CD14-positive monocyte (primary cell): ENCODE measurements at regions not wholly inside any gene's neighbourhood (a gene's known extent, or its start where the extent isn't known, plus 50 kb on each side); places are given as distances from the start of the nearest gene placed in this dataset.

Experiments used
- DNase-seq, 3 donors: peaks; one replicate each; pipeline ENCODE4 v3.0.0-alpha.2; 2011 to 2022
- H2AFZ ChIP-seq: 2 replicates; pipeline ENCODE4 v1.6.0; 2012; ENCODE audit warnings: mild to moderate bottlenecking, low read depth, low read length, inconsistent platforms; ENCODE audit not compliant: insufficient read depth, poor library complexity, severe bottlenecking
- H3K27ac ChIP-seq, 2 donors: 1 replicate in 1 of 2; 2 replicates in 1 of 2; pipeline ENCODE4 v1.5.1; 2012 to 2013; ENCODE audit warnings: low read length in 2 of 2, control low read depth in 1 of 2, inconsistent platforms in 1 of 2, low read depth in 1 of 2, mild to moderate bottlenecking in 1 of 2
- H3K27me3 ChIP-seq, 2 donors: one replicate each; pipeline versions ENCODE4 v1.6.0 to v1.6.1; 2011 to 2013; ENCODE audit warnings: low read length in 2 of 2; ENCODE audit not compliant: control insufficient read depth in 2 of 2, insufficient read depth in 2 of 2
- H3K36me3 ChIP-seq, 2 donors: replicated peaks in 1 of 2; 1 replicate in 1 of 2; 2 replicates in 1 of 2; pipeline versions ENCODE4 v1.5.1 to v1.6.1; 2012 to 2013; ENCODE audit warnings: low read length in 2 of 2, control low read depth in 1 of 2, inconsistent platforms in 1 of 2, mild to moderate bottlenecking in 1 of 2; ENCODE audit not compliant: insufficient read depth in 2 of 2, control insufficient read depth in 1 of 2
- H3K4me1 ChIP-seq, 2 donors: 1 replicate in 1 of 2; 2 replicates in 1 of 2; pipeline versions ENCODE4 v1.5.1 to v1.6.1; 2012 to 2013; ENCODE audit warnings: low read length in 2 of 2, control low read depth in 1 of 2, inconsistent platforms in 1 of 2, mild to moderate bottlenecking in 1 of 2, moderate library complexity in 1 of 2; ENCODE audit not compliant: insufficient read depth in 2 of 2, control insufficient read depth in 1 of 2
- H3K4me2 ChIP-seq: replicated peaks from 2 replicates; pipeline ENCODE3; 2012; ENCODE audit warnings: low read length, moderate library complexity, mild to moderate bottlenecking; ENCODE audit not compliant: poor library complexity, severe bottlenecking; ENCODE audit errors: extremely low read depth
- H3K4me3 ChIP-seq, 3 experiments: fragments of 200-600 bp in 1 of 3; sonication (generic) in 1 of 3; replicated peaks in 1 of 3; 1 replicate in 2 of 3; 2 replicates in 1 of 3; pipeline ENCODE4 v1.5.1; 2011 to 2013; ENCODE audit warnings: low read length in 3 of 3, mild to moderate bottlenecking in 3 of 3, control low read depth in 2 of 3, low read depth in 2 of 3, inconsistent platforms in 1 of 3, moderate library complexity in 1 of 3
- H3K79me2 ChIP-seq: 2 replicates; pipeline ENCODE4 v1.6.0; 2012; ENCODE audit warnings: mild to moderate bottlenecking, control low read depth, inconsistent platforms, low read length, moderate library complexity; ENCODE audit not compliant: insufficient read depth
- H3K9ac ChIP-seq: 2 replicates; pipeline ENCODE4 v1.6.0; 2017; ENCODE audit warnings: low read length, mild to moderate bottlenecking; ENCODE audit not compliant: insufficient read depth, poor library complexity, severe bottlenecking
- H3K9me3 ChIP-seq, 2 donors: replicated peaks in 1 of 2; 1 replicate in 1 of 2; 2 replicates in 1 of 2; pipeline versions ENCODE4 v1.5.1 to v1.6.1; 2012 to 2013; ENCODE audit warnings: low read length in 2 of 2, control low read depth in 1 of 2; ENCODE audit not compliant: control insufficient read depth in 1 of 2, insufficient read depth in 1 of 2
- H4K20me1 ChIP-seq: 2 replicates; pipeline ENCODE4 v1.6.0; 2012; ENCODE audit warnings: mild to moderate bottlenecking, low read length, control low read depth, moderate library complexity; ENCODE audit not compliant: insufficient read depth
- H3K27ac Mint-ChIP-seq, 7 donors: one replicate each; pipeline ENCODE4 v1.8.0; 2020; ENCODE audit warnings: mild to moderate bottlenecking in 7 of 7, mixed read lengths in 7 of 7, moderate library complexity in 6 of 7, inconsistent platforms in 2 of 7
- H3K27me3 Mint-ChIP-seq, 3 donors: one replicate each; pipeline ENCODE4 v1.8.0; 2021 to 2022; ENCODE audit warnings: low read depth in 3 of 3, mild to moderate bottlenecking in 3 of 3, mixed read lengths in 3 of 3, moderate library complexity in 3 of 3, inconsistent platforms in 1 of 3
- H3K36me3 Mint-ChIP-seq, 2 donors: one replicate each; pipeline ENCODE4 v1.8.0; 2020; ENCODE audit warnings: mixed read lengths in 2 of 2, inconsistent platforms in 1 of 2, mild to moderate bottlenecking in 1 of 2
- H3K4me1 Mint-ChIP-seq: one replicate; pipeline ENCODE4 v1.8.0; 2020; ENCODE audit warnings: mild to moderate bottlenecking, mixed read lengths
- H3K4me3 Mint-ChIP-seq, 2 donors: one replicate each; pipeline ENCODE4 v1.8.0; 2020; ENCODE audit warnings: mild to moderate bottlenecking in 2 of 2, mixed read lengths in 2 of 2, moderate library complexity in 1 of 2
- H3K9me3 Mint-ChIP-seq, 7 donors: one replicate each; pipeline ENCODE4 v1.8.0; 2020 to 2022; ENCODE audit warnings: mixed read lengths in 7 of 7, mild to moderate bottlenecking in 6 of 7, moderate library complexity in 6 of 7, inconsistent platforms in 2 of 7
- CTCF ChIP-seq: fragments of 200-600 bp; IDR thresholded peaks from one replicate; pipeline ENCODE4 v1.8.0; 2022; ENCODE audit warnings: antibody characterized with exemption, mild to moderate bottlenecking
- WGBS: methylation state at CpG from one replicate; pipeline ENCODE4 v1.1.5; 2013; ENCODE audit warnings: missing lambda C conversion rate; ENCODE audit not compliant: insufficient coverage; 5-methylcytosine and 5-hydroxymethylcytosine counted together
- intact Hi-C, 2 donors: fragments of 100-400 bp; cut with micrococcal nuclease; formaldehyde crosslinking; loops; one replicate each; pipeline versions ENCODE4 v1.15.0 to v1.15.1; 2023

- H4K20me1 ChIP-seq: no peaks in the 10 kb centered on the region
- Mint-ChIP-seq H3K4me1 (no peaks in the 10 kb centered on the region), H3K9me3 (peaks cover 0 to 8% (median 0%) of the 10 kb centered on the region in 7 donors), H3K27ac (no peak overlapping the region), H3K27me3 (no peaks in the 10 kb centered on the region), H3K36me3 (peaks cover 0 to 2% of the 10 kb centered on the region in 2 donors), H3K4me3 (no peak overlapping the region)
- no peak for DNase-seq
- H3K36me3 ChIP-seq: no peaks in the 10 kb centered on the region
- no peaks in the 10 kb centered on the region for H3K27me3 ChIP-seq
- H3K4me2 ChIP-seq: no peak overlapping the region
- no peak overlapping the region for H3K9ac ChIP-seq
- H3K4me1 ChIP-seq: no peaks in the 10 kb centered on the region
- WGBS: no CpG with 5 or more reads among the region's 2 CpGs
- no peaks in the 10 kb centered on the region for H3K79me2 ChIP-seq
- intact Hi-C loops: no loop called here
- no peak for TF ChIP-seq CTCF
- H2AFZ ChIP-seq: no peak overlapping the region
- no peaks in the 10 kb centered on the region for H3K9me3 ChIP-seq
- no peak overlapping the region for H3K27ac ChIP-seq
- H3K4me3 ChIP-seq: no peak overlapping the region
Observed at GRCh38 chr18:39660141-39660540, 2094.5 kb upstream of the CELF4 start.

GRCh38 chr18:39655341-39655740, 2089.7 kb upstream of the CELF4 start:
- Histone ChIP-seq H3K4me3 (no peak overlapping the region), H3K9me3 (no peaks in the 10 kb centered on the region), H3K79me2 (no peaks in the 10 kb centered on the region), H3K36me3 (no peaks in the 10 kb centered on the region), H3K27ac (no peak overlapping the region), H4K20me1 (no peaks in the 10 kb centered on the region), H3K4me2 (no peak overlapping the region), H3K4me1 (no peaks in the 10 kb centered on the region), H3K9ac (no peak overlapping the region), H3K27me3 (no peaks in the 10 kb centered on the region), H2AFZ (no peak overlapping the region)
- intact Hi-C loops: no loop called here
- Mint-ChIP-seq H3K36me3 (peaks cover 0 to 2% of the 10 kb centered on the region in 2 donors), H3K4me3 (no peak overlapping the region), H3K27ac (no peak overlapping the region), H3K27me3 (no peaks in the 10 kb centered on the region), H3K4me1 (no peaks in the 10 kb centered on the region), H3K9me3 (peaks cover 0 to 3% (median 0%) of the 10 kb centered on the region in 7 donors)
- no peak for TF ChIP-seq CTCF
- WGBS: no CpG with 5 or more reads among the region's 4 CpGs
- no peak for DNase-seq
